Stomach (tissue), 8 donors: ENCODE measurements at regions not wholly inside any gene's neighbourhood (a gene's known extent, or its start where the extent isn't known, plus 50 kb on each side); places are given as distances from the start of the nearest gene placed in this dataset.

ENCODE experiments used
- DNase-seq, 2 donors: peaks; one replicate each; pipeline versions ENCODE4 v3.0.0 to v3.0.0-alpha.2; 2013 to 2019
- H3K27ac ChIP-seq, 5 donors: fragments of 200-600 bp in 4 of 5; sonication (generic) in 4 of 5; one replicate each; pipeline ENCODE4 v1.5.1; 2013 to 2019; ENCODE audit warnings: mild to moderate bottlenecking in 1 of 5, moderate library complexity in 1 of 5
- H3K27me3 ChIP-seq, 3 donors: fragments of 200-600 bp; sonication (generic); one replicate each; pipeline ENCODE4 v1.5.1; 2017 to 2019; ENCODE audit warnings: mixed run types in 1 of 3
- H3K36me3 ChIP-seq, 4 donors: fragments of 200-600 bp; sonication (generic); 1 replicate in 3 of 4; 2 replicates in 1 of 4; pipeline ENCODE4 v1.5.1; 2016 to 2019
- H3K4me1 ChIP-seq, 4 donors: fragments of 200-600 bp; sonication (generic); one replicate each; pipeline ENCODE4 v1.5.1; 2016 to 2019
- H3K4me3 ChIP-seq, 4 donors: fragments of 200-600 bp; sonication (generic) in 3 of 4; one replicate each; pipeline ENCODE4 v1.5.1; 2016 to 2019; ENCODE audit warnings: mild to moderate bottlenecking in 1 of 4
- H3K9me3 ChIP-seq, 4 donors: fragments of 200-600 bp; sonication (generic); one replicate each; pipeline ENCODE4 v1.5.1; 2016 to 2019
- CTCF ChIP-seq, 7 experiments: fragments of 450-650 bp in 4 of 7; fragments of 200-600 bp in 3 of 7; sonication (generic) in 3 of 7; IDR thresholded peaks; one replicate each; pipeline ENCODE4 v1.5.1; 2016 to 2019; ENCODE audit warnings: antibody characterized with exemption in 7 of 7, control low read depth in 2 of 7, mild to moderate bottlenecking in 1 of 7
- EP300 ChIP-seq: sonication (generic); formaldehyde crosslinking; IDR thresholded peaks from one replicate; pipeline ENCODE4 v1.6.1; 2017; ENCODE audit warnings: antibody characterized with exemption
- POLR2A ChIP-seq, 4 donors: fragments of 450-650 bp; IDR thresholded peaks; one replicate each; pipeline ENCODE4 v1.6.1; 2016; ENCODE audit warnings: antibody characterized with exemption in 4 of 4, control low read depth in 2 of 4, mild to moderate bottlenecking in 1 of 4, moderate library complexity in 1 of 4
- POLR2AphosphoS5 ChIP-seq, 3 donors: sonication (generic); formaldehyde crosslinking; IDR thresholded peaks; one replicate each; pipeline ENCODE4 v1.6.1; 2016; ENCODE audit warnings: antibody characterized with exemption in 3 of 3
- WGBS, 5 donors: extraction: QIAGEN DNeasy Blood & Tissue Kit in 3 of 5; methylation state at CpG; one replicate each; pipeline versions ENCODE4 v1.1.5 to v1.1.7; 2013 to 2018; 5-methylcytosine and 5-hydroxymethylcytosine counted together
- intact Hi-C: fragments of 100-400 bp; cut with DNase I; formaldehyde crosslinking; loops from one replicate; pipeline ENCODE4 v1.15.1; 2023; ENCODE audit warnings: low total_unique reads
- donor health status: healthy with polysubstance abuse.
- donor health status: Bipolar disorder and iron deficiency.
- donor health status: healthy.

- DNase-seq, result no peak
- intact Hi-C loops, result no loop called here
- Histone ChIP-seq H3K36me3 (no peaks in the 10 kb centered on the region), H3K27ac (no peak overlapping the region), H3K27me3 (no peaks in the 10 kb centered on the region), H3K4me3 (no peak overlapping the region), H3K4me1 (no peaks in the 10 kb centered on the region), H3K9me3 (peaks cover 0 to 25% (median 9%) of the 10 kb centered on the region in 4 donors)
- TF ChIP-seq POLR2AphosphoS5 (IDR thresholded peaks at IDR 0.05), result no peak
- TF ChIP-seq EP300, result no peak
- no peak for TF ChIP-seq CTCF (IDR thresholded peaks at IDR 0.05)
- TF ChIP-seq POLR2A (IDR thresholded peaks at IDR 0.05), result no peak
- WGBS, 5 donors, result 60 to 74% (median 64%) methylated on average over 3 of the region's 3 CpGs
Measured at GRCh38 chr2:4618141-4618540, 914.8 kb downstream of the DCDC2C start.

DNA sequence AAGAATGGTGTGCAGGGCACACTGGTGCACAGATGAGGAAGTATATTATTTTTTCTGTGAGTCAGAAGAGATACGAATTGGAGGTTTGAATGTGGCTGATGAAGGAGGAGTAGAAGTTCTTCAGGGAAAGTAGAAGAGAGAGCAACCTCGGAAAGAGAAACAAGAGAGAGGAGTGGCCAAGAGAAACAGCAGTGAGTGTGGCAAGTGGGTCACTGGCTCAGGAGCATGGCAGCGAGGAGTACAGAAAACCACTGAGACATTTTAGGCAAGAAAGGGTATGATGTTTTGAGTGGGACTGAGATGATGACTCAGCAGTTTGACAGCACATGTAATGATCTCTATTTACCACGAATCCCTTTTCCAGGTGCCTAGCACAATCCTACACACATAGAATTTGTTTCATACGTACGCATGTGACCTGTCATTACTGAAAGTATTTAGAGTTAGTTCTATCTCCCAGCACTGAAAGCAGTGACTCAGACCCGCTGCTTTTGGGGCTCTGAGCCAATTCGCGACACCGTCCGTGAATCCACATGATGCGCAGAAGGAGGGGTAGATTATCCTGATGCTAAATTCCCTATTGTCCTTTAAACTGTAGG is 915.4 kb downstream of the DCDC2C start:
- H3K9me3 ChIP-seq, result peaks cover 0 to 25% (median 9%) of the 10 kb centered on the region in 4 donors
- H3K4me3 ChIP-seq, result no peak overlapping the region
- WGBS, 5 donors, result 81 to 86% (median 84%) methylated on average over 12 of the region's 12 CpGs
- intact Hi-C loops, result no loop called here
- no peak overlapping the region for H3K27ac ChIP-seq
- no peak for DNase-seq
- H3K4me1 ChIP-seq, result no peaks in the 10 kb centered on the region
- H3K36me3 ChIP-seq, result no peaks in the 10 kb centered on the region
- no peaks in the 10 kb centered on the region for H3K27me3 ChIP-seq
- no peak for TF ChIP-seq POLR2A (IDR thresholded peaks at IDR 0.05)
- TF ChIP-seq CTCF (IDR thresholded peaks at IDR 0.05), result no peak
- TF ChIP-seq POLR2AphosphoS5 (IDR thresholded peaks at IDR 0.05), result no peak
- no peak for TF ChIP-seq EP300

- intact Hi-C loops, result no loop called here
- Histone ChIP-seq H3K4me1 (no peaks in the 10 kb centered on the region), H3K27ac (no peak overlapping the region), H3K36me3 (no peaks in the 10 kb centered on the region), H3K27me3 (no peaks in the 10 kb centered on the region), H3K9me3 (no peaks in the 10 kb centered on the region), H3K4me3 (no peak overlapping the region)
- WGBS, 5 donors, result 48 to 71% (median 58%) methylated on average over 6 of the region's 6 CpGs
- TF ChIP-seq CTCF (IDR thresholded peaks at IDR 0.05), result no peak
- TF ChIP-seq EP300, result no peak
- TF ChIP-seq POLR2AphosphoS5 (IDR thresholded peaks at IDR 0.05), result no peak
- TF ChIP-seq POLR2A (IDR thresholded peaks at IDR 0.05), result no peak
- DNase-seq, result peak in 1 of 2 donors; percentile 7
Measured at GRCh38 chr2:4628998-4629501, 925.7 kb downstream of the DCDC2C start.

DNA sequence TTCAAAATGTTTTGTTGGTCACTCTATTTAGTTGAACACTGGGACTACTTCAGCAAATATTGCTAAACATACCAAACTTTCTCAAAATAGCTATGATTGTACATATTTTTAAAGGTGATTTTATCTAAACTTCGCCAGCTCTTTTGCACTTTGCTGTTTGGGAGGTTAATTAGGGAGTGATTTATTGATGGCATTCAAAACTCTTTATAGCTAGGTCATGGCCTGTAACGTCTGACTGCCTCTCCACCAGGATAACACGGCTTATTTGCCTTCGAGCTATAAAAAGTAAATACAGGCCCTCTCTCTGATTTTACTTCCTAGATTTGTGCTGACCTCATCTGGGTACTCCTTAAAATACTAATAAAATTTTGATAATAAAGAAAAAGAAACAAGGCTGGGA is 931.9 kb downstream of the DCDC2C start:
- Histone ChIP-seq H3K4me1 (no peaks in the 10 kb centered on the region), H3K9me3 (peaks cover 0 to 6% (median 3%) of the 10 kb centered on the region in 4 donors), H3K27ac (no peak overlapping the region), H3K4me3 (no peak overlapping the region), H3K36me3 (no peaks in the 10 kb centered on the region), H3K27me3 (no peaks in the 10 kb centered on the region)
- TF ChIP-seq POLR2A (IDR thresholded peaks at IDR 0.05) (no peak), CTCF (IDR thresholded peaks at IDR 0.05) (no peak), EP300 (no peak), POLR2AphosphoS5 (IDR thresholded peaks at IDR 0.05) (no peak)
- 15 to 34% (median 24%) methylated on average over 4 of the region's 4 CpGs for WGBS, 5 donors
- peak in 1 of 2 donors; percentile 7 for DNase-seq
- intact Hi-C loops, result no loop called here
